Cardiac fibroblast (primary cell): ENCODE measurements at regions not wholly inside any gene's neighbourhood (a gene's known extent, or its start where the extent isn't known, plus 50 kb on each side); places are given as distances from the start of the nearest gene placed in this dataset.

Experiments
- DNase-seq, 2 donors: peaks; one replicate each; pipeline versions ENCODE4 v3.0.0 to v3.0.0-alpha.2; 2010; ENCODE audit warnings: low read depth in 2 of 2
- H3K4me3 ChIP-seq, 2 donors: replicated peaks in 1 of 2; 1 replicate in 1 of 2; 2 replicates in 1 of 2; pipeline ENCODE4 v1.5.1; 2011; ENCODE audit warnings: low read depth in 2 of 2, low read length in 2 of 2, mild to moderate bottlenecking in 2 of 2, moderate library complexity in 1 of 2
- CTCF ChIP-seq: IDR thresholded peaks from one replicate; pipeline ENCODE4 v1.5.1; 2011; ENCODE audit warnings: low read depth, mild to moderate bottlenecking, low read length, inconsistent platforms

DNA sequence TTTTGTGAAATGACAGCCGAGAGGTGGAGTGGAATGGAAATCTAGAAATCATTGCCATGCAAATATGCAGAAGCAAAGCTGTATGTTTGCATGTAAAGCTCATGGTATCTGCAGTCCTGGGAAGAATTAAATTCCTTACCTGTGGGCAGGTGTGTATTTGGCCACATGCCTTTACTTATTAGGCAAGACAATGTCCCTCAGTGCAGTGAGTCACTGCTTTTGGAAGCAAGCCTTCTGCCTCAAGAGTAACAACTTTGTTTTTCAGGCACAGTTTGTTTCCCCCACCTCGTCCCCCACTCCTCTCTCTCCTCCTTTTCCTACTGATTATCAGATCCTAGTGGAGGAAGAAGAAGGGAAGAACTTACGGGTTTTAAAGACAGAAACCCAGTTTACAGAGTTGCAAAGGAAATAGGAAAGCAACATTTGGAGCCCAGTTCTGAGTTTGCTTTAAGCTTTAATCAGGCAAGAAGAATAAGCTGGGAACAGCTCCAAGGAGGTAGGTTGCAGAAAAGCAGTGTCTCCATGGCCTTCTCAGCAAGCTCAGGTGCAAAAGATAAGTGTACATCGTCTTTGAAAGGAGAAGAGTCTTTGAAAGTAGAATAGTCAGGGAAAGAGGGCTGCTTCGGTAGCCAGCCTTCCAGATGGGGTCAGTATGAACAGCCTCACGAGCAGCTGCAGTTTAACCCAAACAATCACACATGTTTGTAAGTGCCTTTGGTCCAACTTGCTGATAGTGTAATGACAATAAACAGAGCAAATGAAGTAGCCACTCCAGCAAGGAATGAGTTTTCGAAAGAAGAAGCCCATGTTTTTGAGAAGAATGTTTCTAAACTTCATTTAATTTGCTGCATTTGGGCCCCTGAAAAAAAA is 190.1 kb downstream of the KLF5 start:
- H3K4me3 ChIP-seq = no peak overlapping the region
- DNase-seq = peak; percentile 23 to 45
- TF ChIP-seq CTCF = no peak

GRCh38 chr13:73248154-73248553 is 189.3 kb downstream of the KLF5 start:
- DNase-seq = no peak
- no peak for TF ChIP-seq CTCF
- no peak overlapping the region for H3K4me3 ChIP-seq

- no peak overlapping the region for H3K4me3 ChIP-seq
- TF ChIP-seq CTCF = no peak
- no peak for DNase-seq
Measured at GRCh38 chr13:73245246-73245645, 186.4 kb downstream of the KLF5 start.

DNA sequence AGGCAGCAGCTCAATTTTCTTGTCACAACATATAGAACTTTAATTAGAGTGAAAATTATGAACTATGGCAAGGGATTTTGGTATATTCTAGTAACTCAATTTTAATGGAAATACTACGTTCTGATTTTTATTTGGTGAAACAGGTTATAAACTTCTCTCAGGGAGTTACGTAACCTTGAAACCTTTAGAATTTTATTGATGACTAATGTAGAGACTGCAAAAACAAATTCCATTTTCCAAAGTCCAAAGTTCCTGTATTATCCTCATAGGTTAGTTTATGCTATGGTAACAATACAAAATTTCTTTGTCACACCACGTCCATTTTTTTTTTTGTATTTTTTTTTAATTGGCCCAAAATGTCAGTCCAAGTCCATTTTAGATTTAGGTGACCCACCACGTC is 185.7 kb downstream of the KLF5 start:
- no peak overlapping the region for H3K4me3 ChIP-seq
- no peak for DNase-seq
- no peak for TF ChIP-seq CTCF

- no peak overlapping the region for H3K4me3 ChIP-seq
- DNase-seq = no peak
- no peak for TF ChIP-seq CTCF
Measured at GRCh38 chr13:73242515-73243015, 183.8 kb downstream of the KLF5 start.

GRCh38 chr13:73240193-73240592 is 181.4 kb downstream of the KLF5 start:
- H3K4me3 ChIP-seq = no peak overlapping the region
- TF ChIP-seq CTCF = no peak
- DNase-seq = no peak
